CD4-positive, alpha-beta T cell treated with Interleukin-21 for 1 hour (primary cell): ENCODE measurements at regions not wholly inside any gene's neighbourhood (a gene's known extent, or its start where the extent isn't known, plus 50 kb on each side); places are given as distances from the start of the nearest gene placed in this dataset.

Experiments used
- DNase-seq: peaks from one replicate; pipeline ENCODE4 v3.0.0-alpha.2; 2020

GRCh38 chr3:94904156-94904674, 841.4 kb downstream of the NSUN3 start:
- no peak for DNase-seq

DNA sequence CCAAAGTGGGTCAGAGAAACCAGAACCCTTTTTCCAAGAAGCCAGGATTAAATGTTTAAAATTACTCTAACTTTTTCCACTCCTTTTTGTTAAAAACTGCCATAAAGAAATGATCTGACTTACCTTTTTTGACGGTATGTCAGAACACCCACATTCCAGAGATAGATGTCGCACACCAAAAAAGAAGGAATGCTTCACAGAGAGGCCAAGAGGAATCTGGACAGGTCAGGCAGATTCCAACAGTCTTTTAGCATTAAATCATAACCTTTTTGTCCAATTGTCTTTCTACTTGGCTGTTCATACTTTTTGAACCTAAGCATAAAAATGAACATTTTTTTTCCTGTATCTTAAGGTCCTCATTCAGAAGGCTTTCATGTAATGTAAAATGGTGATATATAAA, 846.9 kb downstream of the NSUN3 start:
- DNase-seq, result no peak

- no peak for DNase-seq
These were observed 849.8 kb downstream of the NSUN3 start for GRCh38 chr3:94912656-94913055.

DNA sequence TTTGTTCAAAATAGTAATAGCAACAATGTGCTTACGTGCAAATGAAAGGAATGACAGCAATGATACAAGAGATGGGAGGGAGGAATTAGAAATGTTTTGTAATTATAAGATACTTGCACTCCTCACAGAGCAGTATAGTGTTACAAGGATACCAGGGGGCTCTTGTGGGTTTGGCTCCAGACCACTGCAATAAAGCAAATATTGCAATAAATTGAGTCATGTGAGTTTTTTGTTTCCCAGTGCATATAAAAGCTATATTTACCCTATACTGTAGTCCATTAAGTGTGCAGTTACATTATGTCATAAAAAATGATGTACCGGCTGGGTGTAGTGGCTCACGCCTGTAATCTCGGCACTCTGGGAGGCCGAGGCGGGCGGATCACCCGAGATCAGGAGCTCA, 864.3 kb downstream of the NSUN3 start:
- no peak for DNase-seq

- no peak for DNase-seq
These were observed 866.1 kb downstream of the NSUN3 start for GRCh38 chr3:94928921-94929320.

GRCh38 chr3:94935738-94936580, 873.1 kb downstream of the NSUN3 start:
- DNase-seq, result no peak

DNA sequence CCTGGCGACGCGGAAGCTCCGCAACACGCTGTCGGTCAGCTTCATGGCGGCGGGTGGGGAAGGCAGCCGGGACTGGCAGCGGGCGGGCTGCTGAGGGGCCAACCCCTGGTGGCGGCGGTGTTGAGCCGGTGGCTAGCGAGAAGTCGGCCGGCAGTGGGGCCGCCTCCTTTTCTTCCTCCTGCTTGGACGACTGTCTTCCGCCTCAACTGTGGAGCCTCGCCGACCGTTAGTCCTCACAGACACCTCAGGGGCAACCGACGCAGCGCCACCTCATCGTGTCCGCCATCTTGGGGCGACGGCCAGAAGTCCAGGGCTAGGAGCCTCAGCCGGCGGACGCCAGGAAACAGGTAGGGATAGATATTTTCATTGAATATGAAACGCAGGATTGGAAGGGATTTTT, 875.1 kb downstream of the NSUN3 start:
- DNase-seq, result no peak

DNA sequence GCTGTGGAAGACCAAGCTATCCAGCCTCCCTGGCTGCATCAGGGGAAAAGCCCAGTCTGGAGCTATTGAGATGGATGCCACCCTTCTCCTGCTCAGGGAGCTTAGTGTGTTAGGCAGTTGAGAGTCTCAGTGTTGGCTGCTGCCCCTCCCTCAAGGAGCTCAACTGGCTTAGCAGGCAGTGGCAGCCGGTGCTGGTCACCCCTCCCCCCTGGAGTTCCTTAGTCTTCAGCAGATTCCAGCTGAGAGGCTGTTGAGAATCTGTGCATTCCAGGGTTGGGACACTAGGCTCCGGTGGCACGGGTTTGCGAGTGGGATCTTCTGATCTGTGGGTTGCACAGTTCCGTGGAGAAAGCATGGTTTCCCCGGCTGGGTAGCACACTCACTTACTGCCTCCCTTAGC, 883.8 kb downstream of the NSUN3 start:
- DNase-seq, result no peak

- no peak for DNase-seq
These were observed 898.7 kb downstream of the NSUN3 start for GRCh38 chr3:94961423-94962100.

DNA sequence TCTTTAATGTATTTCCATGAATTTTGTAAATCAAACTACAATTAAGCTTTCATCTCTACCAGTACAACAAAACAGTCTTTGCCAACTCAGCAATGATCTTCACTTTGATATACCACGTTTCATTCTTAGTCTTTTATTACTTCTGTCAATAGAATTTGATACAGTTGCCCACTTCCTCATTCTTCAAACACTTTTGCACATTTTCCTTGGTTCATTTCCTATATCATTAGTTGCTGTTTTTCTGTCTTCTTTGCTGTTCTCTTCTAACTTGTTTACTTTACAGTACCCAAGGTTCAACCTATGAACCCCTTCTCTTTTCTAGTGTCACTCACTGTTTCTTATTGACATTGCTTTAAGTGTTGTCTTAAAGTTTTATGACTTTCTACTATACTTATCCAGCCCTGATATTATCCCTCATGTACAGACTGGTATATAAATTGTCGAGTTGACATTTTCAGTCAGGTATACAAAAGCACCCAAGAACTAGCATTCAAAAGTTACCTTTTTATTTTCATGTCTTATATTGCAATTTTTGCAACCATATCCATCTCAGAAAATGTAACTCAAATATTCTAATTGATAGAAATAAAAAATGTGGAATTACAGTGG, 903.1 kb downstream of the NSUN3 start:
- no peak for DNase-seq

- no peak for DNase-seq
These were observed 904.3 kb downstream of the NSUN3 start for GRCh38 chr3:94967196-94967595.

- no peak for DNase-seq
These were observed 905.7 kb downstream of the NSUN3 start for GRCh38 chr3:94968519-94968918.

DNA sequence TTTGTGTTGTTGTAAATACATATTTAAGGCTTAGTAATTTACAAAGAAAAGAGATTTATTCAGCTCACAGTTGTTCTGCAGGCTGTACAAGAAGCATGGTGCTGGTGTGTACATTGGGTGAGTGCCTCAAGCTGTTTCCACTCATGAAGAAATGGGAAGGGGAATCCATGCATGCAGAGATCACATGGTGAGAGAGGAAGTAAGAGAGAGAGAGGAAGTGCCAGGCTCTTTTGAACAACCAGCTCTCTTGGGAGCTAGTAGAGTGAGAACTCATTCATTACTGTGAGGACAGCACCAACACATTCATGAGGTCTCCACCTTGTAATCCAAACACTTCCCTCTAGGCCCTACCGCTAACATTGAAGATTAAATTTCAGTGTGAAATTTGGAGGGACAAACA, 909.2 kb downstream of the NSUN3 start:
- DNase-seq, result no peak

DNA sequence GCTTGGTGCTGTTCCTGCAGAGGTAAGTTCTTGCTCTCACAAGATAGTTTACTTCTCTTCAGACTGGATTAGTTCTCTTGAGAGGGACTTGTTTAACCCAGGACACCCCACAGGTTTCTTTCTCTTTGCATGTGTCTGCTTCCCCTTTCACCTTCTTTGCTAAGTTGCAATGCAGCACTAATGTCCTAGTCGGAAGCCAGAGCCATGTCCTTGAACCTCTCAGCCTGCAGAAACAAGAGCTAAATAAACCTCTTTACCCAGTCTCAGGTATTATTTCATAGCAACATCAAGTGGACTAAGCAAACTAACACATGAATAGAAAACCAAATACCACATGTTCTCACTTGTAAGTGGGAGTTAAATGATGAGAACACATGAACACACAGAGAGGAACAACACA, 915.2 kb downstream of the NSUN3 start:
- DNase-seq, result no peak

GRCh38 chr3:94985778-94986177, 922.9 kb downstream of the NSUN3 start:
- DNase-seq, result no peak

- DNase-seq, result no peak
These were observed 928.3 kb downstream of the NSUN3 start for GRCh38 chr3:94990952-94991705.

GRCh38 chr3:94996743-94997142, 933.9 kb downstream of the NSUN3 start:
- no peak for DNase-seq

- no peak for DNase-seq
These were observed 939.7 kb downstream of the NSUN3 start for GRCh38 chr3:95002438-95003046.

- DNase-seq, result no peak
These were observed 965.8 kb downstream of the NSUN3 start for GRCh38 chr3:95028688-95029087.

DNA sequence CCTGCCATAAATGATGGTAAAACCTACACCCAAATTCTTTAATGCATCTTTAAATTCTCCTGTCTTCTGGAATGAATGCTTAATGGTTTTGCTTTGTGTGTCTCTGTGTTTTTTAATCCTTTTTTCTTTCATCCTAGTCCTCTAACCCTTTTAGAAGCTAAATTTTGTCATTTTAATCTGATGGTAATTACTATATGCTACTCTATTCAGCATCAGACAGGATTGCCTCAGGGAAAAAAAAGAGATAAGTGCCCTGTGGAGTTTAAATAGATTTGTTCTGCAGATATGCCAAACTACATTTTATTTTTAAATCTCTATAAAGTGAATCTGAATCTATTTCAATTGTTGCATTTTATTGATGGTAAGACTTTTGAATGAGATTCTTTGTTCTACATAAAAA, 966.8 kb downstream of the NSUN3 start:
- DNase-seq, result no peak

DNA sequence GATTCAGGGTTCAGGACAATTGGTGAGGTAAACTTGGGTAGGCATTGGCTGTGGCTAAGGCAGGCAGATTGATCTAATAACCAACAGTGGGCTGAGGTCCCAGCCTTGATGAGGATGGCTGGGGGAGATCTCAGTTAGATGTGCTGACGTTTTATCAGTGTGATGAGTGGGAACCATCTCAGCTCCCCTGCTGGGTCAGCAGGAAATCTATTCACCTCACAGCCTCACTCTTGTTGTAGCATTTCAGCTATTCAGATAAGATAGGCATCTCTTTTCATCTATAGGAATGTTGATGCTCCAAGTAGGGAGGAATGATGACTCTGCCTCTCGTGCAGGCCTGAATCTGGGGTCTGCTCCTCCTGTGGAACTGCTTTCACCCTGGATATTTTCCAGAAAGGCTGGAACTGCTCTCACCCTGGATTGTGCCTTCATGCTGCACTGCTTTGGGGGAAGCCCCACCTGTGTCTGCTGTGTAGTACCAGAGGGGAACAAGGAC, 973.7 kb downstream of the NSUN3 start:
- DNase-seq, result no peak

DNA sequence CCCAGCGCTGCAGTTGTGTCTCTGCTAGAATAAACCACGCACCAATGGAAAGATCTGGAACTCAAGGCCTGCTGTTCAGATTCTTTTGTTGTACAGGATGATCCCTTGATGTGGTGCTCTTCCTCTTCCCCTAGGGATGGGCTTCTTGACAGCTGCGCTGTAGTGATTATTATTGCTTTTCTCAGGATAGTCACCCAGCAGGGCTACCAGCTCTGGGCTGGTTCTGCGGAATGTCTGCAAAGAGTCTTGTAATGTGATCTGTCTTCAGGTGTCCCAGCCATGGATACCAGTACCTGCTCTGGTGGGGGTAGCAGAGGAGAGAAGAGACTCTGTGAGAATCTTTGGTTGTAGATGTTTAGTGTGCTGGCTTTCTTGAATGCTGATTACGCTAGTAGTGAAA, 974.2 kb downstream of the NSUN3 start:
- no peak for DNase-seq

DNA sequence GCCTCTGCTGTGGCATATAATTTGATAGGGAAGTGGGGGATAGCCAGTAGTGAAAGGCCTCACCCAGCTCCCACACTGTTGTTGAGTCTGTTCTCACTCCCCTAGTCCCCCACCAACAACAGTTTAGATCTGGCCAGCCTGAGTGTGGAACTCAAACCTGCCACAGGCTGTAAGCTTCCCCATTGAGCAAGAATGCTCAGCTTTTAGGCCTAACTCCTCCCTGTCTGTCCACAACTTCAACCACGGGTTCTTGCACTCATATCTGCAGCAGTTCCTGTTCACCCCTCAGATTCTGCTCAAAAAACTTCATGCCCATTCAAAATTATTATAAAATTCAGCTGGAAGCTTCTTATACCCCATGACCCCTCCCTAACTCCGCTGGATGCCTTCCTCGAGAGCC, 975.1 kb downstream of the NSUN3 start:
- DNase-seq, result no peak
